ENCODE measurements at regions not wholly inside any gene's neighbourhood (a gene's known extent, or its start where the extent isn't known, plus 50 kb on each side); places are given as distances from the start of the nearest gene placed in this dataset.

- TF ChIP-seq CTCF (IDR thresholded peaks at IDR 0.05; ENCODE audit: insufficient read depth, low read length, poor library complexity, severe bottlenecking) = no peak
- Histone ChIP-seq H3K27me3 (replicated peaks; ENCODE audit: control insufficient read depth, insufficient read depth, low read length) (no peaks in the 10 kb centered on the region), H3K36me3 (ENCODE audit: control insufficient read depth, insufficient read depth, low read length) (no peaks in the 10 kb centered on the region), H3K4me3 (replicated peaks; ENCODE audit: low read depth, low read length) (no peak overlapping the region)
- DNase-seq (ENCODE audit: extremely low read depth, insufficient read length) = no peak
Measured at GRCh38 chr18:37684590-37684989, 119.0 kb upstream of the CELF4 start.

GRCh38 chr18:37684183-37684582, 118.6 kb upstream of the CELF4 start:
- H3K36me3 ChIP-seq (ENCODE audit: control insufficient read depth, insufficient read depth, low read length) = no peaks in the 10 kb centered on the region
- TF ChIP-seq CTCF (IDR thresholded peaks at IDR 0.05; ENCODE audit: insufficient read depth, low read length, poor library complexity, severe bottlenecking) = no peak
- DNase-seq (ENCODE audit: extremely low read depth, insufficient read length) = no peak
- no peaks in the 10 kb centered on the region for H3K27me3 ChIP-seq (replicated peaks; ENCODE audit: control insufficient read depth, insufficient read depth, low read length)
- no peak overlapping the region for H3K4me3 ChIP-seq (replicated peaks; ENCODE audit: low read depth, low read length)

DNA sequence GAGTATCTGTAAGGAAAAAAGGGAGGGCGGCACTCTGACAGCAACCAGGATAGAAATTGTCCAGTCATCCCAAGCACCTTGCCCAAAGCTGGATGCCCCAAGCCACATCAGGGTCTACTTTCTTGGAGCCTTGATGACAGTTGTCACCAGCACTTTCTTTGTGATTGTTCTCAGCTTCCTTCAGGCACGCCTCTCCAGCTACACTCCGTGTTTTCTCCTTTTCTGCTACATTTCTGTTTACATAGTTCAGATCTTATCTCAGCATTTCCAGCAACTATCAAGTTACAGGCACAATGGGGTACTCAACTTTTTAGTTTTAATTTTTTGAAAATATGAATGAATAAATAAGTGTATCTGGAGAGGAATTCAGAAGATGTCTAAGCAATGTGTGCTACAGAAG, 115.3 kb upstream of the CELF4 start:
- no peak overlapping the region for H3K4me3 ChIP-seq (replicated peaks; ENCODE audit: low read depth, low read length)
- no peak for DNase-seq (ENCODE audit: extremely low read depth, insufficient read length)
- H3K36me3 ChIP-seq (ENCODE audit: control insufficient read depth, insufficient read depth, low read length) = no peaks in the 10 kb centered on the region
- no peaks in the 10 kb centered on the region for H3K27me3 ChIP-seq (replicated peaks; ENCODE audit: control insufficient read depth, insufficient read depth, low read length)
- TF ChIP-seq CTCF (IDR thresholded peaks at IDR 0.05; ENCODE audit: insufficient read depth, low read length, poor library complexity, severe bottlenecking) = no peak

- no peak for DNase-seq (ENCODE audit: extremely low read depth, insufficient read length)
- no peaks in the 10 kb centered on the region for H3K27me3 ChIP-seq (replicated peaks; ENCODE audit: control insufficient read depth, insufficient read depth, low read length)
- no peak for TF ChIP-seq CTCF (IDR thresholded peaks at IDR 0.05; ENCODE audit: insufficient read depth, low read length, poor library complexity, severe bottlenecking)
- no peaks in the 10 kb centered on the region for H3K36me3 ChIP-seq (ENCODE audit: control insufficient read depth, insufficient read depth, low read length)
- no peak overlapping the region for H3K4me3 ChIP-seq (replicated peaks; ENCODE audit: low read depth, low read length)
Measured at GRCh38 chr18:37676276-37676675, 110.7 kb upstream of the CELF4 start.

DNA sequence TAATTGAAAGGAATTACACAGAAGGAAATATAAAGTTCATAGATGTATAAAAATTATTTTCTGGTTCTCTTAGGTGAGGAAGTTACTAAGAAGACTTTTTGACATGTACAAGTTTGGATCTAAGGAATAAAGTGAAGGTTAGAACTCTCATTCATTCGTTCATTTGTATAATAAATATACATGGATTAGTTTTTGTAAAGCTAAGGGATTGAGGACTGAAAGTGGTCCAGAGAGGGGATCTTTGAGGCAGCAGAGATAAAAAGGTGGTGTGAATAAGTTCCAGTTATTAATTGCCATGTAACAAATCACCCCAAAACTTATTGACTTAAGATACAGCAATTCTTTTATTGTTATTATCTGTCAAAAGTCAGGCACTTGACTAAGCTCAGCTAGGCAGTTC, 110.1 kb upstream of the CELF4 start:
- TF ChIP-seq CTCF (IDR thresholded peaks at IDR 0.05; ENCODE audit: insufficient read depth, low read length, poor library complexity, severe bottlenecking) = no peak
- Histone ChIP-seq H3K4me3 (replicated peaks; ENCODE audit: low read depth, low read length) (no peak overlapping the region), H3K27me3 (replicated peaks; ENCODE audit: control insufficient read depth, insufficient read depth, low read length) (no peaks in the 10 kb centered on the region), H3K36me3 (ENCODE audit: control insufficient read depth, insufficient read depth, low read length) (no peaks in the 10 kb centered on the region)
- no peak for DNase-seq (ENCODE audit: extremely low read depth, insufficient read length)

GRCh38 chr18:37674570-37674969, 109.0 kb upstream of the CELF4 start:
- Histone ChIP-seq H3K4me3 (replicated peaks; ENCODE audit: low read depth, low read length) (no peak overlapping the region), H3K36me3 (ENCODE audit: control insufficient read depth, insufficient read depth, low read length) (no peaks in the 10 kb centered on the region), H3K27me3 (replicated peaks; ENCODE audit: control insufficient read depth, insufficient read depth, low read length) (no peaks in the 10 kb centered on the region)
- no peak for TF ChIP-seq CTCF (IDR thresholded peaks at IDR 0.05; ENCODE audit: insufficient read depth, low read length, poor library complexity, severe bottlenecking)
- DNase-seq (ENCODE audit: extremely low read depth, insufficient read length) = no peak

Measured in GM06990 (cell line).